SKM-1 (cell line): ENCODE measurements at regions not wholly inside any gene's neighbourhood (a gene's known extent, or its start where the extent isn't known, plus 50 kb on each side); places are given as distances from the start of the nearest gene placed in this dataset.

Experiments
- DNase-seq: peaks from one replicate; lab custom pipeline; 2025; ENCODE audit not compliant: unreplicated experiment; lab: John Stamatoyannopoulos, UW

DNA sequence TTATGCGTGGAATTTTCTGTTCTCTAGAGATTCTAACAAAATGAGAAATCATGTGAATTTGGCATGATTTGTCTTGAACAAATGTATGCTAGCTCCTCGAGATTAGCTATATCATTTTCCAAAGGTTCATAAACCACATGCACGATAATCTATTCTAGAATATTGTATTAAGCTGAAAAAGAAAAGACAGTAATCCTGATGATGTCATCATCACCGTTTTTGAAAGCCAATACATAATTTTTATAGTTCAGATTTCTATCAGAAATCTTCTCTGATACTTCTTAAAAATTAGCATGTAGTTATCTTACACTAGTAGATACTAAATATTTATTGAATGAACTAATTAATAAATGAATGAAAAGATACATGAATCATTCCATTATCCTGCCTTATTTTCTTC, 111.2 kb downstream of the HAO1 start:
- no peak for DNase-seq

DNA sequence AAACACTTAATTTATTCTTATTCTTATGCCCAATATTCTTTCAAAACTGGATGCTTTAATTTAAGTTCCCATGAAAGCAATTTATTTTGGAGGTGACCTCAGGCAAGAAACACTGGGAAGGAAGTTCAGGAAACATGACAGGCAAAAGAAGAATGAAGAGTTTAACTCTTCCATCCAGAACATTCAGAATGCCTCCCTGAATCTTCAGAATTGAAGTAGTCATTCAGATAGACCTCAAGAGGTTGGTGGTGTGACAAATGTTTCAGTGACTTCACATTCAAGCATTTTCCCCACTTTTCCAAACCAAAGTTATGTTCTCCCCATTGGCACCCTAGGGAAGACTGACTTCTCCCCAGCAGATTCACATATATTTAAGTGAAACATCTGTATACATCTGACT, 110.5 kb downstream of the HAO1 start:
- no peak for DNase-seq
